ENCODE measurements at regions not wholly inside any gene's neighbourhood (a gene's known extent, or its start where the extent isn't known, plus 50 kb on each side); places are given as distances from the start of the nearest gene placed in this dataset.
"Not testable (repeated sequence)": the region's sequence is repeated elsewhere in the genome, so short reads cannot be mapped to it uniquely, and the experiment has no call there.

- no peak for TF ChIP-seq CTCF (IDR thresholded peaks at IDR 0.05; ENCODE audit: control insufficient read depth, insufficient read depth, low read depth, low read length, missing control alignments)
- DNase-seq (ENCODE audit: low read depth): no peak
- no peak overlapping the region for H3K4me3 ChIP-seq (ENCODE audit: control insufficient read depth, low read depth, low read length)
Measured at GRCh38 chr9:104351726-104352125, 152.3 kb upstream of the OR13F1 start.

- DNase-seq (ENCODE audit: low read depth): no peak
- TF ChIP-seq CTCF (IDR thresholded peaks at IDR 0.05; ENCODE audit: control insufficient read depth, insufficient read depth, low read depth, low read length, missing control alignments): no peak
- H3K4me3 ChIP-seq (ENCODE audit: control insufficient read depth, low read depth, low read length): no peak overlapping the region
Measured at GRCh38 chr9:104361207-104361606, 142.9 kb upstream of the OR13F1 start.

GRCh38 chr9:104362912-104363472 is 141.1 kb upstream of the OR13F1 start:
- H3K4me3 ChIP-seq (ENCODE audit: control insufficient read depth, low read depth, low read length): no peak overlapping the region
- no peak for DNase-seq (ENCODE audit: low read depth)
- TF ChIP-seq CTCF (IDR thresholded peaks at IDR 0.05; ENCODE audit: control insufficient read depth, insufficient read depth, low read depth, low read length, missing control alignments): no peak

GRCh38 chr9:104367507-104367906 is 136.6 kb upstream of the OR13F1 start:
- no peak for TF ChIP-seq CTCF (IDR thresholded peaks at IDR 0.05; ENCODE audit: control insufficient read depth, insufficient read depth, low read depth, low read length, missing control alignments)
- no peak for DNase-seq (ENCODE audit: low read depth)
- no peak overlapping the region for H3K4me3 ChIP-seq (ENCODE audit: control insufficient read depth, low read depth, low read length)

GRCh38 chr9:104368318-104368717 is 135.7 kb upstream of the OR13F1 start:
- not testable (repeated sequence) for H3K4me3 ChIP-seq (ENCODE audit: control insufficient read depth, low read depth, low read length); DNase-seq (ENCODE audit: low read depth)

GRCh38 chr9:104374711-104375110 is 129.4 kb upstream of the OR13F1 start:
- no peak overlapping the region for H3K4me3 ChIP-seq (ENCODE audit: control insufficient read depth, low read depth, low read length)
- no peak for TF ChIP-seq CTCF (IDR thresholded peaks at IDR 0.05; ENCODE audit: control insufficient read depth, insufficient read depth, low read depth, low read length, missing control alignments)
- DNase-seq (ENCODE audit: low read depth): no peak

- H3K4me3 ChIP-seq (ENCODE audit: control insufficient read depth, low read depth, low read length): no peak overlapping the region
- no peak for TF ChIP-seq CTCF (IDR thresholded peaks at IDR 0.05; ENCODE audit: control insufficient read depth, insufficient read depth, low read depth, low read length, missing control alignments)
- DNase-seq (ENCODE audit: low read depth): no peak
Measured at GRCh38 chr9:104386013-104386412, 118.0 kb upstream of the OR13F1 start.

Data from AG09309 (cell line).